HepG2 (cell line): ENCODE measurements at regions not wholly inside any gene's neighbourhood (a gene's known extent, or its start where the extent isn't known, plus 50 kb on each side); places are given as distances from the start of the nearest gene placed in this dataset.

Experiments
- ATAC-seq: fragments of 200-7000 bp; cut with Tn5 transposase; 3 replicates; pipeline ENCODE4 v1.9.1; 2020; ENCODE audit warnings: mild to moderate bottlenecking, moderate library complexity
- BruUV-seq: library from RNA; stranded (reverse); fragments of 400-500 nt; replicated peaks from 2 replicates; lab custom pipeline; 2021; lab: Mats Ljungman, UMichigan
- CTCF ChIA-PET: fragments of 300-600 bp; formaldehyde crosslinking; extraction: SDS; loops from one replicate; lab custom pipeline; 2021; ENCODE audit warnings: low total read pairs, inconsistent platforms, low intra/inter-chr PET ratio; lab: Yijun Ruan, JAX
- POLR2A ChIA-PET: fragments of 350-600 bp; sonication (Branson Sonifier 250); formaldehyde crosslinking; loops from one replicate; lab custom pipeline; 2020; ENCODE audit warnings: antibody characterized with exemption, inconsistent platforms; lab: Yijun Ruan, JAX
- DNase-seq: peaks from one replicate; pipeline ENCODE4 v3.0.0-alpha.2; 2015; ENCODE audit warnings: low spot score
- FAIRE-seq: peaks from 3 replicates; lab custom pipeline; 2011; peaks lifted over from hg19 to GRCh38; lab: Jason Lieb, UNC
- H2AFZ ChIP-seq: one replicate; pipeline ENCODE4 v1.6.1; 2011; ENCODE audit warnings: low read length, inconsistent platforms
- H3K27ac ChIP-seq: fragments of 300-600 bp; 3 replicates; pipeline ENCODE4 v1.8.0; 2011; ENCODE audit warnings: mixed run types, mild to moderate bottlenecking, mixed read lengths, low read length, inconsistent platforms; ENCODE audit not compliant: insufficient read depth; ENCODE audit errors: extremely low read length
- H3K27me3 ChIP-seq, 2 experiments: fragments of 200-600 bp in 1 of 2; 2 replicates in 1 of 2; 3 replicates in 1 of 2; pipeline versions ENCODE4 v1.6.0 to v1.8.0; 2011; ENCODE audit warnings: low read length in 2 of 2, mild to moderate bottlenecking in 2 of 2, moderate library complexity in 2 of 2, inconsistent platforms in 1 of 2; ENCODE audit not compliant: insufficient read depth in 2 of 2, control insufficient read depth in 1 of 2
- H3K36me3 ChIP-seq, 2 experiments: fragments of 200-600 bp in 1 of 2; replicated peaks in 1 of 2; 2 replicates in 1 of 2; 3 replicates in 1 of 2; pipeline versions ENCODE4 v1.5.1 to v1.8.0; 2011; ENCODE audit warnings: low read length in 2 of 2, inconsistent platforms in 1 of 2; ENCODE audit not compliant: insufficient read depth in 2 of 2, control insufficient read depth in 1 of 2
- H3K4me1 ChIP-seq: 2 replicates; pipeline ENCODE4 v1.5.1; 2012; ENCODE audit warnings: low read length, inconsistent platforms; ENCODE audit not compliant: insufficient read depth
- H3K4me2 ChIP-seq: 2 replicates; pipeline ENCODE4 v1.6.0; 2011; ENCODE audit warnings: low read depth, low read length, inconsistent platforms
- H3K4me3 ChIP-seq, 3 experiments: fragments of 200-600 bp in 1 of 3; sonication (generic), shearing (Covaris generic) in 1 of 3; replicated peaks in 1 of 3; 2 replicates each; pipeline ENCODE4 v1.5.1; 2011 to 2016; ENCODE audit warnings: low read length in 3 of 3, inconsistent platforms in 2 of 3, low read depth in 2 of 3, mild to moderate bottlenecking in 2 of 3, control low read depth in 1 of 3, mixed read lengths in 1 of 3; ENCODE audit not compliant: insufficient read depth in 1 of 3
- H3K79me2 ChIP-seq: one replicate; pipeline ENCODE4 v1.6.1; 2011; ENCODE audit warnings: low read length, inconsistent platforms; ENCODE audit not compliant: insufficient read depth
- H3K9ac ChIP-seq: 2 replicates; pipeline ENCODE4 v1.6.0; 2011; ENCODE audit warnings: mild to moderate bottlenecking, low read depth, low read length, inconsistent platforms; ENCODE audit not compliant: insufficient read depth
- H3K9me3 ChIP-seq: 2 replicates; pipeline ENCODE4 v1.5.1; 2012; ENCODE audit warnings: mild to moderate bottlenecking, low read length
- H4K20me1 ChIP-seq: 2 replicates; pipeline ENCODE4 v1.6.0; 2011; ENCODE audit warnings: inconsistent platforms, mild to moderate bottlenecking, low read length, moderate library complexity; ENCODE audit not compliant: insufficient read depth
- CREM ChIP-seq, 2 experiments: sonication (generic) in 1 of 2; formaldehyde crosslinking in 1 of 2; IDR thresholded peaks; 2 replicates each; pipeline versions ENCODE4 v1.4.0 to v1.6.1; 2016 to 2020; ENCODE audit warnings: antibody characterized with exemption in 1 of 2, mild to moderate bottlenecking in 1 of 2, missing genetic modification reagents in 1 of 2
- ELF1 ChIP-seq: sonication (generic); formaldehyde crosslinking; IDR thresholded peaks from 2 replicates; pipeline ENCODE4 v1.4.0; 2020; ENCODE audit warnings: missing genetic modification reagents
- GABPB1 ChIP-seq: IDR thresholded peaks from 2 replicates; pipeline ENCODE4 v1.6.1; 2016; ENCODE audit warnings: mild to moderate bottlenecking, missing genetic modification reagents, moderate library complexity, missing compliant biosample characterization
- MAFK ChIP-seq, 2 experiments: IDR thresholded peaks in 1 of 2; conservative IDR thresholded peaks in 1 of 2; 2 replicates each; pipeline ENCODE4 v1.6.1; 2011; ENCODE audit warnings: improper control_type of control experiment in 2 of 2, low read length in 2 of 2
- NR2F6 ChIP-seq, 2 experiments: IDR thresholded peaks; 2 replicates each; pipeline ENCODE4 v1.6.1; 2016; ENCODE audit warnings: antibody characterized with exemption in 1 of 2, mild to moderate bottlenecking in 1 of 2
- TRIM24 ChIP-seq: sonication (generic); formaldehyde crosslinking; IDR thresholded peaks from 2 replicates; pipeline ENCODE4 v1.8.0; 2022; ENCODE audit warnings: mild to moderate bottlenecking, missing genetic modification reagents
- ZNF550 ChIP-seq: sonication (generic); formaldehyde crosslinking; IDR thresholded peaks from 2 replicates; pipeline ENCODE4 v1.4.0; 2020; ENCODE audit warnings: mild to moderate bottlenecking, missing genetic modification reagents, borderline replicate concordance
- ZNF567 ChIP-seq: sonication (generic); formaldehyde crosslinking; IDR thresholded peaks from 2 replicates; pipeline ENCODE4 v1.8.1; 2023; ENCODE audit warnings: mild to moderate bottlenecking, missing genetic modification reagents, borderline replicate concordance
- in situ Hi-C: cut with HindIII; loops from 2 replicates; pipeline ENCODE4 v1.10.0; 2017; ENCODE audit warnings: low pct_unique_long_range_greater_than_20kb; ENCODE audit not compliant: extremely low pct_ligation_motif_present
- intact Hi-C: fragments of 100-400 bp; cut with micrococcal nuclease; formaldehyde crosslinking; loops from one replicate; pipeline ENCODE4 v1.10.0; 2022; ENCODE audit not compliant: unreplicated experiment
- TF ChIP-seq, protein P1 (sequence below): IDR thresholded peaks from 2 replicates; pipeline ENCODE4 v1.6.1; 2016
- TF ChIP-seq, protein P2 (sequence below): sonication (generic); formaldehyde crosslinking; IDR thresholded peaks from 2 replicates; pipeline ENCODE4; 2020; ENCODE audit warnings: missing genetic modification reagents, mild to moderate bottlenecking, borderline replicate concordance
- TF ChIP-seq, protein P3 (sequence below): sonication (generic); formaldehyde crosslinking; IDR thresholded peaks from 2 replicates; pipeline ENCODE4 v1.4.0; 2020; ENCODE audit warnings: missing genetic modification reagents, borderline replicate concordance
- TF ChIP-seq, protein P4 (sequence below): sonication (generic); formaldehyde crosslinking; IDR thresholded peaks from 2 replicates; pipeline ENCODE4 v1.8.0; 2022; ENCODE audit warnings: mild to moderate bottlenecking, missing genetic modification reagents
- TF ChIP-seq, protein P5 (sequence below): sonication (generic); formaldehyde crosslinking; IDR thresholded peaks from 2 replicates; pipeline ENCODE4 v1.4.0; 2020; ENCODE audit warnings: missing genetic modification reagents, borderline replicate concordance

DNA sequence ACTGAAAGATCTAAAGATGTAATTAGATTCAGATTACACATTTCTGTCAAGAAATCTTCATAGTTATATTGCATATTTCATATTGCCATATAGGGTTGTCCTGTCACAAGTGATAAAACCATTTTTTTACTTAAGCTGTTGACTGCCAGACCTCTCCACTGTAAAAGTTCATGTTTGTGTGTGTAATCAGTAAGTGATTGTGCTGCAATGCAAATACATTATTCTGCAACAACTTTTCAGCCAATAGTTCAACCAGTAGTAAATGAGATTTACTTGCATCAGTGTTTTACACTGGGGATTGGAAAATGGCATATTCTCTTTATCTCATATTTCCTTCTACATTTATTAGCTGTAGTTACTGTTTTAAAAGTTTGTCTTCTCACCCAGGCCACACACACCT is 603.9 kb upstream of the RORB start:
- intact Hi-C loops, result no loop called here
- POLR2A ChIA-PET, result no interaction called here
- ATAC-seq (no peak), FAIRE-seq (no peak), DNase-seq (no peak)
- Histone ChIP-seq H3K9me3 (no peaks in the 10 kb centered on the region), H3K36me3 (no peaks in the 10 kb centered on the region), H3K4me3 (no peak overlapping the region), H4K20me1 (no peaks in the 10 kb centered on the region), H2AFZ (no peak overlapping the region), H3K27me3 (no peaks in the 10 kb centered on the region), H3K4me1 (no peaks in the 10 kb centered on the region), H3K27ac (no peak overlapping the region), H3K9ac (no peak overlapping the region), H3K79me2 (no peaks in the 10 kb centered on the region), H3K4me2 (no peak overlapping the region)
- CTCF ChIA-PET, result no interaction called here
- BruUV-seq, result no TSS peak
- in situ Hi-C loops, result no loop called here
- TF ChIP-seq GABPB1 (CRISPR knock-in tag), result no peak
- TF ChIP-seq ELF1 (CRISPR knock-in tag), result no peak
- TF ChIP-seq NR2F6 (IDR thresholded peaks at IDR 0.05), result no peak
- no peak for TF ChIP-seq NR2F6 (CRISPR knock-in tag; IDR thresholded peaks at IDR 0.05)
- TF ChIP-seq CREM (IDR thresholded peaks at IDR 0.05), result no peak
- no peak for TF ChIP-seq CREM (CRISPR knock-in tag; IDR thresholded peaks at IDR 0.05)
- no peak for TF ChIP-seq ZNF567 (CRISPR knock-in tag)
- TF ChIP-seq, protein P1, sequence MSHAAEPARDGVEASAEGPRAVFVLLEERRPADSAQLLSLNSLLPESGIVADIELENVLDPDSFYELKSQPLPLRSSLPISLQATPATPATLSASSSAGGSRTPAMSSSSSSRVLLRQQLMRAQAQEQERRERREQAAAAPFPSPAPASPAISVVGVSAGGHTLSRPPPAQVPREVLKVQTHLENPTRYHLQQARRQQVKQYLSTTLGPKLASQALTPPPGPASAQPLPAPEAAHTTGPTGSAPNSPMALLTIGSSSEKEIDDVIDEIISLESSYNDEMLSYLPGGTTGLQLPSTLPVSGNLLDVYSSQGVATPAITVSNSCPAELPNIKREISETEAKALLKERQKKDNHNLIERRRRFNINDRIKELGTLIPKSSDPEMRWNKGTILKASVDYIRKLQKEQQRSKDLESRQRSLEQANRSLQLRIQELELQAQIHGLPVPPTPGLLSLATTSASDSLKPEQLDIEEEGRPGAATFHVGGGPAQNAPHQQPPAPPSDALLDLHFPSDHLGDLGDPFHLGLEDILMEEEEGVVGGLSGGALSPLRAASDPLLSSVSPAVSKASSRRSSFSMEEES (CRISPR knock-in tag), result no peak
- TF ChIP-seq, protein P2, sequence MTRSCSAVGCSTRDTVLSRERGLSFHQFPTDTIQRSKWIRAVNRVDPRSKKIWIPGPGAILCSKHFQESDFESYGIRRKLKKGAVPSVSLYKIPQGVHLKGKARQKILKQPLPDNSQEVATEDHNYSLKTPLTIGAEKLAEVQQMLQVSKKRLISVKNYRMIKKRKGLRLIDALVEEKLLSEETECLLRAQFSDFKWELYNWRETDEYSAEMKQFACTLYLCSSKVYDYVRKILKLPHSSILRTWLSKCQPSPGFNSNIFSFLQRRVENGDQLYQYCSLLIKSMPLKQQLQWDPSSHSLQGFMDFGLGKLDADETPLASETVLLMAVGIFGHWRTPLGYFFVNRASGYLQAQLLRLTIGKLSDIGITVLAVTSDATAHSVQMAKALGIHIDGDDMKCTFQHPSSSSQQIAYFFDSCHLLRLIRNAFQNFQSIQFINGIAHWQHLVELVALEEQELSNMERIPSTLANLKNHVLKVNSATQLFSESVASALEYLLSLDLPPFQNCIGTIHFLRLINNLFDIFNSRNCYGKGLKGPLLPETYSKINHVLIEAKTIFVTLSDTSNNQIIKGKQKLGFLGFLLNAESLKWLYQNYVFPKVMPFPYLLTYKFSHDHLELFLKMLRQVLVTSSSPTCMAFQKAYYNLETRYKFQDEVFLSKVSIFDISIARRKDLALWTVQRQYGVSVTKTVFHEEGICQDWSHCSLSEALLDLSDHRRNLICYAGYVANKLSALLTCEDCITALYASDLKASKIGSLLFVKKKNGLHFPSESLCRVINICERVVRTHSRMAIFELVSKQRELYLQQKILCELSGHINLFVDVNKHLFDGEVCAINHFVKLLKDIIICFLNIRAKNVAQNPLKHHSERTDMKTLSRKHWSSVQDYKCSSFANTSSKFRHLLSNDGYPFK (CRISPR knock-in tag), result no peak
- TF ChIP-seq, protein P3, sequence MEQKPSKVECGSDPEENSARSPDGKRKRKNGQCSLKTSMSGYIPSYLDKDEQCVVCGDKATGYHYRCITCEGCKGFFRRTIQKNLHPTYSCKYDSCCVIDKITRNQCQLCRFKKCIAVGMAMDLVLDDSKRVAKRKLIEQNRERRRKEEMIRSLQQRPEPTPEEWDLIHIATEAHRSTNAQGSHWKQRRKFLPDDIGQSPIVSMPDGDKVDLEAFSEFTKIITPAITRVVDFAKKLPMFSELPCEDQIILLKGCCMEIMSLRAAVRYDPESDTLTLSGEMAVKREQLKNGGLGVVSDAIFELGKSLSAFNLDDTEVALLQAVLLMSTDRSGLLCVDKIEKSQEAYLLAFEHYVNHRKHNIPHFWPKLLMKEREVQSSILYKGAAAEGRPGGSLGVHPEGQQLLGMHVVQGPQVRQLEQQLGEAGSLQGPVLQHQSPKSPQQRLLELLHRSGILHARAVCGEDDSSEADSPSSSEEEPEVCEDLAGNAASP (CRISPR knock-in tag), result no peak
- TF ChIP-seq, protein P4, sequence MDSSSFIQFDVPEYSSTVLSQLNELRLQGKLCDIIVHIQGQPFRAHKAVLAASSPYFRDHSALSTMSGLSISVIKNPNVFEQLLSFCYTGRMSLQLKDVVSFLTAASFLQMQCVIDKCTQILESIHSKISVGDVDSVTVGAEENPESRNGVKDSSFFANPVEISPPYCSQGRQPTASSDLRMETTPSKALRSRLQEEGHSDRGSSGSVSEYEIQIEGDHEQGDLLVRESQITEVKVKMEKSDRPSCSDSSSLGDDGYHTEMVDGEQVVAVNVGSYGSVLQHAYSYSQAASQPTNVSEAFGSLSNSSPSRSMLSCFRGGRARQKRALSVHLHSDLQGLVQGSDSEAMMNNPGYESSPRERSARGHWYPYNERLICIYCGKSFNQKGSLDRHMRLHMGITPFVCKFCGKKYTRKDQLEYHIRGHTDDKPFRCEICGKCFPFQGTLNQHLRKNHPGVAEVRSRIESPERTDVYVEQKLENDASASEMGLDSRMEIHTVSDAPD (CRISPR knock-in tag), result no peak
- no peak for TF ChIP-seq TRIM24 (CRISPR knock-in tag)
- TF ChIP-seq, protein P5, sequence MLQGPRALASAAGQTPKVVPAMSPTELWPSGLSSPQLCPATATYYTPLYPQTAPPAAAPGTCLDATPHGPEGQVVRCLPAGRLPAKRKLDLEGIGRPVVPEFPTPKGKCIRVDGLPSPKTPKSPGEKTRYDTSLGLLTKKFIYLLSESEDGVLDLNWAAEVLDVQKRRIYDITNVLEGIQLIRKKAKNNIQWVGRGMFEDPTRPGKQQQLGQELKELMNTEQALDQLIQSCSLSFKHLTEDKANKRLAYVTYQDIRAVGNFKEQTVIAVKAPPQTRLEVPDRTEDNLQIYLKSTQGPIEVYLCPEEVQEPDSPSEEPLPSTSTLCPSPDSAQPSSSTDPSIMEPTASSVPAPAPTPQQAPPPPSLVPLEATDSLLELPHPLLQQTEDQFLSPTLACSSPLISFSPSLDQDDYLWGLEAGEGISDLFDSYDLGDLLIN (CRISPR knock-in tag), result no peak
- no peak for TF ChIP-seq ZNF550 (CRISPR knock-in tag)
- TF ChIP-seq MAFK (conservative IDR thresholded peaks at IDR 0.05 in 1 of 2, IDR thresholded peaks at IDR 0.05 in 1 of 2; ENCODE audit: low read length in 2 of 2), result no peak
